Prostate gland (tissue), 2 donors: ENCODE measurements at regions not wholly inside any gene's neighbourhood (a gene's known extent, or its start where the extent isn't known, plus 50 kb on each side); places are given as distances from the start of the nearest gene placed in this dataset.

ENCODE experiments used
- POLR2A ChIP-seq: fragments of 450-650 bp; IDR thresholded peaks from one replicate; pipeline ENCODE4 v1.6.1; 2016; ENCODE audit warnings: antibody characterized with exemption, mild to moderate bottlenecking
- POLR2AphosphoS5 ChIP-seq: sonication (generic); formaldehyde crosslinking; IDR thresholded peaks from one replicate; pipeline ENCODE4 v1.6.1; 2017; ENCODE audit warnings: antibody characterized with exemption
- TF ChIP-seq, protein P1 (sequence below), 4 experiments: fragments of 200-600 bp in 2 of 4; fragments of 450-650 bp in 2 of 4; sonication (generic) in 2 of 4; IDR thresholded peaks; 1 replicate in 3 of 4; 2 replicates in 1 of 4; pipeline ENCODE4 v1.5.1; 2016 to 2019; ENCODE audit warnings: antibody characterized with exemption in 4 of 4, mild to moderate bottlenecking in 2 of 4, moderate library complexity in 2 of 4

DNA sequence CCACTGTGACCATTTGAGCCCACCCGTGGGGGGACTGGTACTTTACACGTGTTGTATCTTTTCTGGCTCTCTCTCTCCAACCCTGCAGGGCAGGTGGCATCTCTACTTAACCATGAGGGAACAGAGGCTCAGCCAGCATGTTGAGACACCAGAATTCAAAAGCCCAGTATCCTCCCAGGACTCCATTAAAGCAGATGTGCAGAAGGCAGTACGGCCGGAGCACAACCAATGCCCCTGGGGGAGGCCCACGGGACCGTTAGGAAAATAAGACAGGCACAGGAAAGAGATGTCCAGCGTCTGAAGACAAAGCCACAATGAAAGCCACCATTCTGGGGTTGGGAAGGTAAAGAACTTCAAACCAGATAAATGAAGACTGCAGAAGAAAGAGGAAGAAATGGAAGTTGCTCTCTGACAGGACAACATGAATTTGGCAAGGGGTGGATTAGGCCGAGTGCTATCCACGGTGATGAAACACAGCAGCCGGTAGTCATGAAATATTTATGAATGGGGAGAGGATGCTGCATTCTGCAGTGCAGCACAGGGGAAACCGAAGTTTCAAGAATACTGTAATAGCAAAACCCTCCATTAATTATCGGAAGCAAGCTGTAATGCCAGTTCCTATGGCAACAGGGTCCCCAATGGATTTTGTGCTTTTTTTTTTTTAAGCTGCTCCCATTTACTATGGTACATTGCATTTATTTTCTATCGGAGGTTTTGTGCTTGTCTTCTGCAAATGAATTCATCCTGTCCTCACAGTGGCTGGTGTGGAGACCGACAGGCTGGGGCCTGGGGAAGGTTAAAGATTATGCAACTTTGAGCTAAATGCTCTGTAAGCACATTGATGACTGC, 179.4 kb downstream of the NRN1 start:
- TF ChIP-seq, protein P1, sequence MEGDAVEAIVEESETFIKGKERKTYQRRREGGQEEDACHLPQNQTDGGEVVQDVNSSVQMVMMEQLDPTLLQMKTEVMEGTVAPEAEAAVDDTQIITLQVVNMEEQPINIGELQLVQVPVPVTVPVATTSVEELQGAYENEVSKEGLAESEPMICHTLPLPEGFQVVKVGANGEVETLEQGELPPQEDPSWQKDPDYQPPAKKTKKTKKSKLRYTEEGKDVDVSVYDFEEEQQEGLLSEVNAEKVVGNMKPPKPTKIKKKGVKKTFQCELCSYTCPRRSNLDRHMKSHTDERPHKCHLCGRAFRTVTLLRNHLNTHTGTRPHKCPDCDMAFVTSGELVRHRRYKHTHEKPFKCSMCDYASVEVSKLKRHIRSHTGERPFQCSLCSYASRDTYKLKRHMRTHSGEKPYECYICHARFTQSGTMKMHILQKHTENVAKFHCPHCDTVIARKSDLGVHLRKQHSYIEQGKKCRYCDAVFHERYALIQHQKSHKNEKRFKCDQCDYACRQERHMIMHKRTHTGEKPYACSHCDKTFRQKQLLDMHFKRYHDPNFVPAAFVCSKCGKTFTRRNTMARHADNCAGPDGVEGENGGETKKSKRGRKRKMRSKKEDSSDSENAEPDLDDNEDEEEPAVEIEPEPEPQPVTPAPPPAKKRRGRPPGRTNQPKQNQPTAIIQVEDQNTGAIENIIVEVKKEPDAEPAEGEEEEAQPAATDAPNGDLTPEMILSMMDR (IDR thresholded peaks at IDR 0.05) = no peak
- TF ChIP-seq POLR2AphosphoS5 = no peak
- TF ChIP-seq POLR2A = no peak
